Posterior cingulate gyrus (tissue), 11 donors: ENCODE measurements at regions not wholly inside any gene's neighbourhood (a gene's known extent, or its start where the extent isn't known, plus 50 kb on each side); places are given as distances from the start of the nearest gene placed in this dataset.

Experiments used
- DNase-seq, 10 donors: peaks; one replicate each; pipeline versions ENCODE4 v3.0.0 to v3.0.0-alpha.2; 2020 to 2021; ENCODE audit warnings: mixed read lengths in 3 of 10
- intact Hi-C: fragments of 100-400 bp; cut with DNase I; formaldehyde crosslinking; loops from one replicate; pipeline ENCODE4 v1.15.1; 2023

DNA sequence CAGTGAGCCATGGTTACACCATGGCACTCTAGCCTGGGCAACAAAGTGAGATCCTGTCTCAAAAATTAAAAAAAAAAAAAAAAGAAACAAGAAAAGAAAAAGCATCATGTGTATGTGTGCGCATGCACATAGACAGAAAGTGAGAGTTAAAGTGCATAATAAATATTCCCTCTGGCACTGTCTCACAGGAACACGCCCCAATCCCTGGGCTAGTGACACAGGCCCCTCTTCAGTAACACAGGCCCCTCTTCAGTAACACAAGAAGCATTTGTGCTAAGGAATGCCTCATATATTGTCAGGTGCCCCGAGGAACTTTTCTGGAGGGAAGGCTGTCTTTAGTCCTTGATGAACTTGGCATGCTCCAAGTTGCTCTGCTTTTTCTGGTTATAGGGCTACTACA lies 57.5 kb downstream of the RPL27A start:
- intact Hi-C loops = no loop called here
- DNase-seq = no peak

DNA sequence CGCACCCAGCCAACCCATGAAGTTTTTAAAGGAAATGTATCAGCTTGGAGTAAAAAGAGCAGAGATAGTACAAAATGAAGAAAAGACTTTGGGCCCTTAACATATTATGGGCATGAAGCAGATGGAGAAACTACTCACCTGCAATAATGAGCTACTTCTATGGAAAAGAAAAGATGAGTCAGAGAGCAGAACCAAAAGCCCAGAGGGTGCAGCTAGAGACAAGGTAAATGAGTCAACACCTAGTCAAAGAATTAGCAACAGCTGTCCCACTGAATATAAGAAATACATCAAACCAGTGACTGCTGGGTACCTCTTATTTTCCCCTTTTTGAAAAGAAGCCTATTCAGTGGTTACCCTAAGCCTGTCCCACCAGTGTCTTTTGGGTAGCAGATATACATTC lies 61.8 kb downstream of the RPL27A start:
- intact Hi-C loops = no loop called here
- DNase-seq = no peak

DNA sequence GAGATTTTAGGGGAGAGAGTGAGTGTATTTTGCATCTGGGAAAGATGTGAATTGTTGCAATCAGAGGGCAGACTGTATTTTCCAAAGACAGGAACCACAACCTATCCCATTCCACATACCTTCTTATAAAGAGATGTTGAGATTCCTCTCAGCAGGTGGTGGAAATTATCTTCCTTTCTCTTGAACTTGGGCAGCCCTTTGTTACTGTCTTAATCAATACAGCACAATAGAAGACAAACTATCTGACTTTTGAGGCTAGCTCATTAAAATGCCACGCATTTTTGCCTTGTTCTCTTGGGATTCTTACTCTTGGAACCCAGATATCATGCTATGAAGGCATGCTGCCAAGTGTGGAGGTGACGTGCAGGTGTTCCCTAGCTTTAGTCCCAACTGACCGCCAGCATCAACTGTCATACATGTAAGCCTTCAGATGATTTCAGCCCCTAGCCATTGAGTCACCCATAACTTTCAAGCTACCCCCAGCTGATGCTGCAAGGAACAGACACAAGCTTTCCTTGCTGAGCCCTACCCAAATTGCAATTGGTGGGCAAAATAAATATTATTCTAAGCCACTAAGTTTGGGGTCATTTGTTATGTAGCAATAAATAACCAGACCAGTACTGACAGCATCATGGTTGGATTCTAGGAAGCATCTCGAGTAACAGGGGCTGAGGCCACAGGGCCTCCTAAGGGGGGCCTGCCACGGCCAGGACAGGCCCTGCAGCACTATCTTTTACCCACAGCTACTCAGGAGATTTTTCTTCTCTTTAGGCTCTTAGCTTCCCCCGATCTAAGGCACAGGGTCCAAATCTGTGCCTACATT lies 63.0 kb downstream of the RPL27A start:
- intact Hi-C loops = no loop called here
- no peak for DNase-seq

DNA sequence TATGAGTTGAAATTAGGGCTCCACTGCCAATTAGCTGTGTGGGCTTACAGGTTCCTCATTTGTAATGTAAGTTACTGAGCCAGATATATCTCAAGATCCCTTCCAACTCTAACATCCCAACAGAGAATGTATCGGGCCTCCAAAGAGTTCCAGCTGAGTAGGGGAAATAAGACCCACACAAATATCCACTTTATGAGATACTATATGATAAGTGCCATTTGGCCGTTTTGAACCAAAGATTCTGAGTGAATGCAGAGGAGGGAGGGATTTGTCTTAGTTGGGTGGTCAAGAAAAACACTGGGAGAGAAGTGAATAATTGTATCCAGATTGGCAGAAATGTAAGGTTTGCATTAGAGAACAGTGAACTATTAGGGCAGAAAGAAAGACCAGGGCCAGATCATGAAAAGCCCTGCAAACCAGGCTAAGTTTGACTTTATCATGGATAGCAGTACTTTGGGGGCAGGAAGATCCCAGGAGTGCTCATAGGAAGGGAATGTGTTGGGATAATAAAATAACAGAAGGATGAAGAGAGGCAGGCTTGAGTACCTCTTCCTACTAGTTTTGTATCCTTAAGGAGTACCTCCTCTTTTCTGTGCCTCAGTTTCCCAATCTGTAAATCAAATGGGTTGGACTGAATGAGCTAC lies 63.9 kb downstream of the RPL27A start:
- intact Hi-C loops = no loop called here

DNA sequence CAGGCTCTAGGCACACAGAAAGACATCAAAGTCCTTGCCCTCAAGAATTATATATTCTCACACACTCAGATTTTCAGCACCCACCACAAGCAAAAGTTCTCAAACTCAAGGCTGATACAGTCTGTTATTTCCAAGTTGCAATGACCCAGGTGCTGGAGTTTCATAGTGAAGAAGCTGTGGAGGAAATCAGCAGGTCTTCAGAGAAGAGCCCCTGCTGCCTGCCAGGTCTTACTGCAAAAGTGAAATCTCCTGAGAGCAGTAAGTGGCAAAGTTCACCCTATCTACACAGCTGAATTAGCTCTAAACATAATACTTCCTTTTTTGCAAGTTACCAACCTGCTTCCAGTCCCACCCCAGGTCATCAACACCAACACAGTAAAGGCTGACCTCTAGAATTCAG lies 64.6 kb downstream of the RPL27A start:
- no peak for DNase-seq
- intact Hi-C loops = no loop called here

More for the DNA sequence above, 63.9 kb downstream of the RPL27A start:
- no peak for DNase-seq

DNA sequence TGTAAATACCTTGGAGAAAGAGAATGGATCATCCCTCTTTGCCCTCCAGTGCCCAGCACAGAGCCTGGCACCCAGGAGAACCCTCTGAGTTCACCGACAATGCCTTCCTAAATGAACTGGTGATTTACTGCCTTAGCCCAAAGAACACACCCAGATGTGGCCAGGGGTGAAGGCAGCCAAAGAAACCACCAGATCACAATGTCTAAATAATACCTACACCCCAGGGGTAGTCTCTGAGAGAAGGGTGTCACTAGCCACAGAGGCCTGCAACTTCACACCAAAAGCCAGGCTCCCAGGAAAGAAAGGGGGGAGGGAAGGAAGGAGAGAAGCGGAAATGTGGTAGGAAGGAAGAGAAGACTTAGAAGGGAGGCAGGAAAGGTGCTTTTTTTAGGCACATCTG lies 65.7 kb downstream of the RPL27A start:
- intact Hi-C loops = no loop called here
- DNase-seq = no peak

DNA sequence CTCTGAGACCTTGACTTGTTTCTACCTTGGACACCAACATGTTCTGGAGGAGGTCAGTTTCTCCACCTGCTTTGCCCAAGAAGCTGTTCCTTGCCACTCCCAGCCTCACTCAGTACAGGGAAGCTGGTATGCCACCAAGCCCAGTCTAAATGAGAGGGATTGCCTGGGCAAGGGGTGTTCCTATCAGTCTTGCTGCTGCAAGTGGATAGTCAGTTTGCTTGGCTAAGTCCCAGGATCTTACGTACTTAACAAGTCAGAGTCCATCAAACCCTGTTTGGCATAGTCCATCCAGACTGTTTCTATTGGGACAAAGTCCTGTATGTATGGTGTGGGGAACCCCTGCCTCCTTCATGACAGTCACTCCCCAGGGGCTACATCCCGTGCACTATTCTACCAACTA lies 66.6 kb downstream of the RPL27A start:
- intact Hi-C loops = no loop called here
- no peak for DNase-seq

DNA sequence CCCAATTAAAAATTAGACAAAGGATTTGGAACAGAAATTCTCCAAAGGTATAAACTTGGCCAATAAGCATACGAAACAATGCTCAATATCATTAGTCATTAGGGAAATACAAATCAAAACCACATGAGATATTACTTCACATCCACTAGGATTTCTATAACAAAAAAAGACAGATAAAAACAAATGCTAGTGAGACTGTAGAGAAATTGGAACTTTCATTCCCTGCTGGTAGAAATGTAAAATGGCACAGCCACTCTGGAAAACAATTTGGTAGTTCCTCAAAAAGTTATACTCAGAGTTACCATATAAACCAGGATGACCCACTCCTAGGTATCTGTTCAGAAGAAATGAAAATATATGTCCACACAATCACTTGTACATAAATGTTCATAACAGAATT lies 71.6 kb downstream of the RPL27A start:
- DNase-seq = no peak
- intact Hi-C loops = no loop called here

DNA sequence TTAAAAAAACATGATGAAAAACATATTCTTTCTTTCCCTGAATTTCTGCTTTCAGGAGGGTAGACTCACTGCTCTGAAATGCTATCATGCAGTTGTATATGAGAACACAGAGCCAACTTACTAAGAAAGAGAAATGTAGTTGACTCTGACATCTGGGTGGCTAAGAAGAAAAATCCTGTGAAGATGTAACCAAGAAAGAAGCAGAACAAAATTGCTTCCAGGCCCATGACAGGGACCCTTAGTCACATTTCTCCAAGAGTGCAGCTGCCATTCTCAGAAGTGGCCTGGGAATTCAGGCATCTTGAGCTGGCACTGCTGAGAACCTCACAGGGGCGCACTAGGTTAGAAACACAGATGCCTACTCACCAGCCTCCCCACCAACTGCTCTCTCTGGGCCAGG lies 73.6 kb downstream of the RPL27A start:
- DNase-seq = no peak
- intact Hi-C loops = no loop called here

DNA sequence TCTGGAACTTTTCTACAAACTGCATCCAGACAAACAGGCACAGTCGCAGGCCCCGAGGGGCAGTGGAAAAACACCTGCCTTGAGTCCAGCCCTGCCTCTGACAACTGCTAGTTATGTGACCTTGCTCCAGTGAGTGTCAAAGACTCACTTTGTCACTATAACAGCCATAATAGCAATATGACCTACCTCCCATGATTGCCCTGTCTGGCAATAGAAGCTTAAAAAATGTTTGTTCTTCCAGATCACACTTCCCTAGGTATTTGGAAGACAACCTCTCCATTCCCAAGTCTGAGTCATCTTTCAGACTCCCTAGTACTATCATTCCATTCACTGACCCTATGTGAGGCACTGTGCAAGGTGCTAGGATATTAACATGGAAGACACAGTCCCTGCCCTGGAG lies 74.5 kb downstream of the RPL27A start:
- DNase-seq = no peak
- intact Hi-C loops = no loop called here

DNA sequence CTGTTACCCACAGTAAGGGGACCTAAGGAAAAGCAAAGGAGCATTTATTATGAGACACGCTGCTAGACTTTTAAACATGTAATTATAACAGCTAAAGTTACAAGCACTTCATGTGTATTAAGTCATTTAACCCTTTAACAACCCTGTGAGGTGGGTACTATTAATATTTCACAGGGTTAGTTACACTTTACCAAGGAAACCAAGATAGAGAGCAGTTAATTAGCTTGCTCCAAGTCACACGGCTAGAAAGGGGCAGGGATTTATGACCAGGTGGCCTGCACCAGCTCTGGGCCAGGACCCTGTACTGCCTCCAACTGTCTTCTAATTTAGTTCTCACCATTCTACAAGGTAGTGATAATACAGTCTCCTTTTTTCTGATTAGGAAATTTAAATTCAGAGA lies 74.9 kb downstream of the RPL27A start:
- intact Hi-C loops = no loop called here
- no peak for DNase-seq

DNA sequence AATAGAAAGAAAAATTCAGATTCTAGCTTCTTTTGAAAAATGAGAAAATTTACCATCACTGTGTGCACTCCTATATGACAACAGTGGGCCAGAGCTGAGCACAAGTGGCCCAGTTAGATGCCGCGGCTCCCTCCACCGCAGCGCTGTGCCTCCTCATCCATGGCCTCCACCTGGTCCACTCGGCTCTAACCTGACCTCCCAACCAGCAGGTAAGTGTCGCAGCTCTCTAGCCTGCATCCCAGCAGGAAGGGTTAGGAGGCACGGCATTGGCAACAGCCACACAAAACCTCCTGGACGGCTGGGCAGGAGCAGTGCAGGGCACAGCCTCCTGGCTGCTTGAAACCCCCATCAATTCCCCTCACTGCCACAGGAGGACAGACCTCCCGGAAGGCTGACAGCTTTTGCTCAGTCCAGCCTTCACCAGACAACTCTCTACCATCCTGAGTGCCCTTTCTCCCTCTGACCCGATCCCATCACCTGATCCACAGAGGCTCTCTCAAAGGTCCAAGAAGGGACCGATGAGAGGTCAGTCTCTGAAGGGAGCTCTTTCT lies 76.1 kb downstream of the RPL27A start:
- no peak for DNase-seq
- intact Hi-C loops = no loop called here

DNA sequence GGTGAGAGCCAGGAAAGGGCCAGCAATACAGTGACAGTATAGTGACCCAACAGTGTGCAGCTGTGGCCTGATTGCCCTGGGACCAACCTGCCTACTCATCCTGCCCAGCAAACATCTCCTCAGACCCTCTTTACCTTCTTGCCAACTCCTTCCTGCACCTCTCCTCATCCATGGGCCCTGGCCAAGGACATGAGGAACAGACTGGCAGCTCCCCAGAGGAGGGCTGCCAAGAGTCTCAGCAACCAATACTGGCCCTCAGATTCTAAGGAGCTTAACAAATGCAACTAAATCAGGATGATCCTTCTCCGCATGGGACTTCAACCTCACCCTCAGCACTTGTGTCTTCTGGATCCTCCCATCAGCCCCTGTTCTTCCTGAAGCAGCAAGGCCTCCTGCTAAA lies 77.0 kb downstream of the RPL27A start:
- no peak for DNase-seq
- intact Hi-C loops = no loop called here

DNA sequence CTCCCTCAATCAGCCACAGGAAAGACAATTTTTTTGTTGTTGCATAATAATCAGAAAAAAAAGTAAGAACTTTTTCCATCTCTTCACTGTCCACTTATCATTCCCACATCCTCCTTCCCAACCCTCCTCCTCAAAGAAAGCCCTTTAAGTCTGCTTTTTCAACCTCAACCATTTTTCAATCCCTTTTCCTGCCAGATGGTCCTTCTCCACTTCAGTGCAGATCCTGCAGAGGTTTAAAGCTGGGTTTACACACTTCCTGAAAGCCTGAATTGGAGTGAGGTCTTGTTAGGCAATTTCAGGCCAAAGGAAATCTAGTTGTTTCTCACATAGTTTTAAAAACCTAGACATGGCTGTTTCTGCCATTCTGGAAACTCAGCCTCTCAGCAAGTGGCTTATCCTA lies 78.3 kb downstream of the RPL27A start:
- no peak for DNase-seq
- intact Hi-C loops = no loop called here

DNA sequence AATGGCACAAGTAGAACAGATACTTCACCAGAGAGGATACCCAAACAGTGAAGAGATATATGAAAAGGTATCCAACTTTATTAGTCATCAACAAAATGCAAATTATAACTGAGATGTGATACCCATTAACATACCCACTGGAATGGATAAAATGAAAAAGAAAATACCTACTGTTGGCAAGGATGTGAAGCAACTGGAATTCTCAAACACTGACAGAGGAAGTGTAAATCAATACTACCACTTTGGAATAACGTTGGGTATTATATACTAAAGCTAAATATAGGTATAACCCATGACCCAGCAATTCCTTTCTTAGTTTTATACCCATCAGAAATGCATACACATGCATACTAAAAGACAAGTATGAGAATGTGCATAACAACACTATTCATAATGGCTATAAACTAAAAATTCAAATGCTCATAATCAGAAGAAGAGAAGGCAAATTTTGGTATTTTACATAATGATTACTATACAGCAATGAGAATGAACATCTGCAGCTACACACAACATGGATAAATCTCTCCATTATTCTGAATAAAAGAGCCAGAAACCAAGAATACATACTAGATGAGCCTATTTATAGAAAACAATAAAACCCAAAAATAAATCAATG lies 80.6 kb downstream of the RPL27A start:
- intact Hi-C loops = no loop called here
- DNase-seq = no peak

DNA sequence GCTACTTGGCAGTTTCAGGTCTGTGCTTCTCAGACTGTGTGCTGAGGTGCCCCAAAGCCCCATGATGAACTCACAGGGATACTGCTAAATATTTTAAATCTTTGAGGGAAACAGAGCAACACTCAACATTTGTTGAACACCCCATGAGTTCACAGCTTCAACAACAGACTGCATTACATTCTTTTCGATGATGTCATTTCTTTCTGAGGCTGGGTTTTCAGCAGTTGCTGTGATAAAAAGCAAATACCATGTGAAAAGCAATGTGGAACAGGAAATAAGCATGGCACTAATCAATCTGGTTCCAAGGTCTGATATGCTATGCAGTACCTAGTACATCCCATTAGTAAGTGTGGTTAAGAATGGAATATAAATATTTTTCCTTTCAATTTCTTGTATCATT lies 82.7 kb downstream of the RPL27A start:
- intact Hi-C loops = no loop called here

DNA sequence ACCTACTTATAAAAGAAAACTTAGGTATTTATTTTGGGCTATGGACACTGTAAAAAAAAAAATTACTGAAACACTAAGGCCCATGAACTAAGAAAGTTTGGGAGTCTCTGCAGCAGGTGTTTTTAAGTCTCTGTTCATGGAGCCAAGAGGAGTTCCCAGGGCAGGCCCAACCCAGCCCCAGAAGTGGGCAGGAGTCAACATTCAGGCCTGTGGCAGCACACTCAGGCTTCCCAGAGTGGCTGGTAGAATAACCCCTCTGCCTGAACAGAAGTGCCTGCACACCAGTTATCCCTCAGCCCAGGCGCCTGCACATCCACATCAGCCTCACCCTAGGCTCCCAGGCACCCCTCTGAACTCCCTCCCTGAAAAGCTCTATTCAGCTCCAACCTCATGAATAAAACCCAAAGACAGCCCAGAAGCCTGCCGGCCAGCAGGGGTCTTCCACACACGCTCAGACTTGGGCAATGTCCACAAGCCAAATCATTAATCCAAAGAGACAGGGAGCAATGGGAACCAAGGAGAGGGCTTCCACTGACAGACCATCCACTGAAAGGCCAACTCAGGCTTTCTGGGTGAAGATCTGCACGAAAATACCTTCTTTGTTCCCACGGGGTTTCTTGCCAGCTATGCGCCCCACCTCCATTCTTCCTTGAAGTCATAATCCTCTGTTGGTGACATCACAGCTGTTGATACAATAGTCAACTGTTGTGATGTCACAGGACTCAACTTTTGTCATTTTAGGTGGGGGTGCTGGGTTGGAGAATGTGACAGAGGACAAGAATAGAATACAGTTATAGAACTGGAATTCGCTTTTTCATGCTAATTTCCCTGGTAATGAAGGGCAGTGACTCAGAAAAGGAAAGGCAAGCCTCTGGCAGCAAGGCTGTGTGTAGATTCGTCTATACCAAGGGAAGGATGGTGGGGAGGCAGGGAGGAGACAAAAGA lies 83.7 kb downstream of the RPL27A start:
- intact Hi-C loops = no loop called here
- no peak for DNase-seq

More for the DNA sequence above, 82.7 kb downstream of the RPL27A start:
- DNase-seq = no peak

DNA sequence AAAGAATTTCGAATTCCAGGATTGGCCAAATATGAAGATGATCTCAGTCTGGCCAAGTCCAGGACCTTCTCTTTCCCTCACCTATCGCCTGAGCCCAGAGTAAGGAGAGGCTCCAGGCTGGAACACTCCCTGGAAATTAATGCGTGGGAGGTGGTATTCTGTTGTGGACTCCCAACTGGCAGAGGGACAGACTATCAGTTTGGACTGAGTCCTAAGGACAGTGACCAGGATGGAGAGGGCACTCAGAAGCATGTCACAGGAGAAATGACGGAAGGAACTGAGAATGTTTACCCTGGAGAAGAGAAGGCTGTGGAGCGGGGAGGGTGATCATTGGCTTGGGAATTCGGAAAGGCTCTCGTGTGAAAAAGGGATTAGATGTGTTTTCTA lies 84.4 kb downstream of the RPL27A start:
- DNase-seq = no peak
- intact Hi-C loops = no loop called here

DNA sequence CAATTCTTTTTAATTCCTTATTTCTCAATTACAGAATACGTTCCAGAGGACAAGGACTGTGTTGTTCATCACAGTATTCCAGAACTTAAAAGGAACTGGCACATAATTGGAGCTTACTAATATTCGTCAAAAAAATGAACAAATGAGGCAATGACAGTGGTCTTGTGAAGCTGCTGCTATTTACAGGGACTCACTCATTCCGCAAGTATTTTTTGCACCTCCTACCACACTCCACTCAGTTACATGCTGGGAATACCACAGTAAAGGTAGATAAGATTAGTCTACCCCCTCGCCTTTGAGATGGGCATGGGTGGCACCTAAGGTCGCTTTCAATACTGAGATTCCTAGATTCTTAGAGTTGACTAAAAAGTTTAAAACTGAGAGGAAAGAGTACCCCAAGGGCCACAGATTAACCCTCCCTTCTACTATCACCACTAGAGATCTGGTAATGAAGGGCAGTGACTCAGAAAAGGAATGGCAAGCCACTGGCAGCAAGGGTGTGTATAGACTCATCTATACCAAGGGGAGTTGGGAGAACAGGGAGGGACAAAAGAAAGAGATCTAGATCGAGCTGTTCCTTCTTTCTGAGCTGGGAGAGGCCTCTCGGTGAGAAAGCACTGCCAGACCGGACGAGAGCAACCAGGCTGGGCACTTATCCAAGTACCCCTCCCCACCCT lies 85.0 kb downstream of the RPL27A start:
- no peak for DNase-seq
- intact Hi-C loops = no loop called here
